HG02623 (cell line): ENCODE measurements at regions not wholly inside any gene's neighbourhood (a gene's known extent, or its start where the extent isn't known, plus 50 kb on each side); places are given as distances from the start of the nearest gene placed in this dataset.
"Not testable (repeated sequence)": the region's sequence is repeated elsewhere in the genome, so short reads cannot be mapped to it uniquely, and the experiment has no call there.

Experiments used
- ATAC-seq: cut with Tn5 transposase; IDR thresholded peaks from one replicate; pipeline ENCODE4 v1.9.1; 2021; ENCODE audit warnings: moderate library complexity; ENCODE audit not compliant: unreplicated experiment

DNA sequence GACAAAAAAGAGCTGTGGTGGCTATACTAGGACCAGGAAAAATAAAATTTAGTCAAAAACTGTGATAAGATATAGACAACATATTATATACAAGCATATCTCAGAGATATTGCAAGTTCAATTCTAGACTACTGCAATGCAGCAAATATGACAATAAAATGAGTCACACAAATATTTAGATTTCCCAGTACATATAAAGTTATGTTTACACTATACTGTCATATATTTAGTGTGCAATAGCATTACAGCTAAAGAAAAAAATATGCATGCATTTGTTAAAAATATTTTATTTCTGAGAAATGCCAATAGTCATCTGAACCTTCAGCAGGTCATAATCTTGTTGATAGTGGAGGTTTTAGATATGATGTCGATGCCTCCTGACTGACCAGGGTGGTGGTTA is 72.1 kb downstream of the AKR1C4 start:
- no peak for ATAC-seq

DNA sequence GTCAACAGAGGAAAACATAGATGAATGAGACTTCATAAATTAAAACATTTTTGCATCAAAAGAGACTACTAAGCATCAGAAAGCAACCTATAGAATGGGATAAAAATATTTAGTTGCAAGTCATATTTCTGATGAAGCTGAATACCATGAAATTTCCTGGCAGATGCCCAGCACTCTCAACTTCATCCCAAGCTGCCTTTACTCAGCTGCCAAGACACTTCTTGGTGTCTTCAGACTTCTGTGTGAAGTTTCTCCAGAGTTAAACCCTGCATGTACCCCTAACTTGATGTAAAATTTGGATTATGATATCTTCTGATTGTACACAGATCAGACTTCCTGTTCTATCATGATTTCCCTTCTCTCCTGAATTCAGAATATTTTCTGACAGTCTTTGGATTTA is 73.2 kb downstream of the AKR1C4 start:
- no peak for ATAC-seq

DNA sequence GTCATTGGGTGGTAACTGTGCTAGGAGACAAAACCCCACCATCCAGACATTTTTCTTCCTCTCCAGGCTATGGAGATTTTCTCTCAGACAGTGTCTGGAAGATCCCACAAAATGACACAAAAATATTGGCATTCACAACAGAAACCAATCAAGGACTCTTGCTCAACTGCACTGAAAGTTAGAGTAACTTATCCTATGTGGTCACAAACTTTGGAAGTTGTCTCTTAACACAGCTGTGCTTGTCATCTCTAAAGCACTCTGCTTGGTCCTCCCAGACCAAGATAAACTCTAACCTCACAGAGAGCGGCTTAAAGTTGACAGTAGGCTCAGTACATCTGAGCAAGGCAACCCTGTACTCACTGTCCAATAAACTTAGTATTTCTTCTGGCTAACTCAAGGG is 74.9 kb downstream of the AKR1C4 start:
- no peak for ATAC-seq

DNA sequence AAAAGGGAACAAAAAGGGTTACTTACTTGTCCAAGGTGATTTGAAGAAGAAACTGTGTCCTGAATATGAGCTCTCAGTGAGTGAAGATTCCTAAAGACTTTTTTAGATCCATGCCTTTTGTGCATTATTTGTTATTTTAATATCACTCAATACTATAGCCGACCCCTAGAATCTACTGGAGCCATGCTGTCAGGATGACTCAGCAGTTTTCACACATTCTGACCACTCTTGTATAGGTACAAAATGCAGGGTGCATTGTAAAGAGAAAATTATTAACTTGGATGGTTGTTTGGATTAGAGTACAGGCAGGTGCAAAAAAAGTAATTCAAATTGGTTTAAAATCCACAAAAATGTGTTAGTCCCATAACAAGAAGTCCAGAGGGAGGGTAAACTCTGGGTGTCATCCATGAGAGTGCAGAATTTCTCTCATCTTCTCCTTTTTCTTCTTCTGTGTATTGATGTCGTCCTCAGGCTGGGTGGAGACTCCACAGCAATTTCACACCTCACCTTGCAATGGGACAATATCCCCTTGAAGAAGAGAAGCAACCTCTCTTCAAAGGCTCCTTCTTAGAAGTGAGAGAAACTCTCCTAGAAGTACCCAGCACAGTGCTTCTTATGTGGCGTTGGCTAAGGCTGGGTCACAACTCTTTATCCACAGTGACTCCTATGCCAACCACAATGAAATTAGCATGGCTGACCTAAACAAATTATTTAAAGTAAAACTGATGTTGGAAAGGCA is 75.6 kb downstream of the AKR1C4 start:
- ATAC-seq, result no peak

GRCh38 chr10:5274795-5275194 is 78.2 kb downstream of the AKR1C4 start:
- ATAC-seq, result no peak

DNA sequence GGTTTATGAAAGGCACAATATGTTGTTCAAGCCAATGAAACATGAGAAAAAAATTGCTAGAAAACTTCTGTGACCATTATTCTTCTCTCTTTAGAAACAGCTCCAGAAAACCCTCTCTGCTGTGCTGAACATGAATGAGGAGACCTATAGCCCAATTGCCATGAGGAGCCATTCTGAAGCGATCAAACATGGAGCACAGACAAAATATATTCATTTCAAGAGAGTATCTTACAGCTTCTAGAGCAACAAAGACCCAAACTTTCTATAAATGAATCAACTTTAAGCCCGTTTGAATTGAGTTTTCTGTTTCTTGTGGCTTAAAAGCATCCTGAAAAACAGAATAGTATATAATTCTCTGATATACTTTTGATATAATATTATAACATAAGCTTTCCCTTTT is 83.4 kb upstream of the UCN3 start:
- ATAC-seq, result no peak

GRCh38 chr10:5282137-5282536 is 82.6 kb upstream of the UCN3 start:
- ATAC-seq, result no peak

DNA sequence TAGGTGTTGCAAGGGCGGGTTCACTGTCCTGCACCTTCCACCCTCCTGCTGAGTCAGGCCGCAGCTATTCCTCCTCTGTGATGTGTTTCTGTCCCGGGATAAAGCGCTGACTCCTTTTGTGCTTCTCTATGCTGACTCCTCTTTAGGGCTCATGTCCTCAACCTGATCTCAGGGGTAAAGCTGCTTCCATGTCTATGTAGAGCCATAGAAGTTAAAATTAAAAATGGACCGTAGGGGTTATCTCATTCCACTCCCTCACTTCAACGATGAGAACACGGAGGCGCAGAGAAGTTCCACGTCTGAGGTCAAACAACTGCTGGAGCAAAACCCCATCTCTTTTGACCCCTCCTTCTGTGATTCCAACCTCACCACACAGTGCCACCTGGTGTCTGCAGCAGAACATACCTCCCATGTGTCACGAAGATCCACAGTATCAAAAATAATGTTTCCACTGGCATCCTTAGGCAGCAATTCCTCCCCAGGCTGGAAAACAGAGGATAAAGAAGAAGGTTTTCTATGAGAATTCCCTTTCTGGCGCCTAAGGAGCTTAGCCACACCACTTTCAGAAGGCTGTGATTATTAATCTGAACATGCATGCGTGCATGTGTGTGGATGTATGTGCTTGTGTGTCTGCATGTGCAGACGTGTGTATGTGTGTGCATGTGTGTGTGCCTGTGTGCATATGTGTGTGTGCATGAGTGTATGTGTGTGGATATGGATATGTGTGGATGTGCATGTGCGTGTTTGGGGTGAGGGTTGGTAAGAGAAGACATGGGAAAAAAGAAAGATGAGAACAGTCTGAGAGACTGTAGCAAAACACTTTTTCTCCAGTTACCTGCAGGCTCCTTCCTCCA is 81.2 kb upstream of the UCN3 start:
- ATAC-seq, result peak; percentile 88

- ATAC-seq, result no peak
These were observed 80.3 kb upstream of the UCN3 start for GRCh38 chr10:5284311-5285057.

GRCh38 chr10:5285186-5285585 is 79.6 kb upstream of the UCN3 start:
- ATAC-seq, result no peak

- no peak for ATAC-seq
These were observed 76.4 kb upstream of the UCN3 start for GRCh38 chr10:5288359-5288758.

- ATAC-seq, result not testable (repeated sequence)
These were observed 75.5 kb upstream of the UCN3 start for GRCh38 chr10:5289228-5289627.

DNA sequence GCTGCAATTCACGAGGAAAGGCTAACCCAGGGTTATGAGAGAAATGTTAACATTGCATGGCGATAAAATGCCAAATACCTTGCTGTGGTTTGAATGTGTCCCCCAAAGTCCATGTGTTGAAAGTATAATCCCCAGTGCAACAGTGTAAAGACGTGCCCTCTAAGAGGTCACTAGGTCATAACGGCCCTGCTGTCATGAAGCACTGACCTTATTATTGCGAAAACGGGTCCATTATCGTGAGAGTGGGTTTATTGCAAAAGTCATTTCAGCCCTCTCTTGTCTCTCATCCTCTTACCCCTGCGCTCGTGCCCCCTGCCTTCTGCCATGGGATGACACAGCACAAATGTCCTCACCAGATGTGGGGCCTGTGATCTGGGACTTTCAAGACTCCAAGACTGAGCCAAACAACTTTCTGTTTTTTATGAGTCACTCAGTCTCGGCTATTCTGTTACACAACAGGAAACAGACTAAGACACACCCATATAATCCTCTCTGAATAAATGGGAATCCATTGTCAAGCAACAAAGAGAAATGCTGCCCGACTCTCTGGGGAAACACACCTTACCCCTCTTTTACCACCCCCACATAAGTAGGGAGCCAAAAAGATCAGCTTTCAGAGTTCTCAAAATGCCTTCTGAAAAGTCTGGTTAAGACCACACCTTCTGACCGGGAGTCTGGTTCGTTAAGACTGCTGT is 73.1 kb upstream of the UCN3 start:
- no peak for ATAC-seq

GRCh38 chr10:5292196-5292735 is 72.5 kb upstream of the UCN3 start:
- ATAC-seq, result no peak

DNA sequence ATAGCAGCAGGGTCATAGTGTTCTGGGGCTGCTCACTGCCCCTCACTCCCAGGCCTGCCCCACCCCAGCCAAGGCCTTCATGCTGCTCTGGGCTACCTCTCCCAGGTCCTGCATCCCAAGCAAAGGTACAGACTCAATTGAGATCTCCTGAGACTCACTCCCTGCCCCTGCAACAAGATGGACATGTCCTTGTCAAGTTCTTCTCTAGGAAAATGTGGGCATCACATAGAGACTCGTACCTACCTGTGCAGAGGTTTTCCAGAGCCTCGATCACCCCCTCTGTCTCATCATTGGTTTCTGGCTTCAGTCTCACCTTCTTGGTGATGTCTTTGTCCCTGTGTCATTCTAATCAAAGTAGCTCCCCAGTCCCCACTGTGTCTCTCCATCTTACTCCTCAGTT is 71.8 kb upstream of the UCN3 start:
- ATAC-seq, result not testable (repeated sequence)

- no peak for ATAC-seq
These were observed 70.8 kb upstream of the UCN3 start for GRCh38 chr10:5293691-5294550.

DNA sequence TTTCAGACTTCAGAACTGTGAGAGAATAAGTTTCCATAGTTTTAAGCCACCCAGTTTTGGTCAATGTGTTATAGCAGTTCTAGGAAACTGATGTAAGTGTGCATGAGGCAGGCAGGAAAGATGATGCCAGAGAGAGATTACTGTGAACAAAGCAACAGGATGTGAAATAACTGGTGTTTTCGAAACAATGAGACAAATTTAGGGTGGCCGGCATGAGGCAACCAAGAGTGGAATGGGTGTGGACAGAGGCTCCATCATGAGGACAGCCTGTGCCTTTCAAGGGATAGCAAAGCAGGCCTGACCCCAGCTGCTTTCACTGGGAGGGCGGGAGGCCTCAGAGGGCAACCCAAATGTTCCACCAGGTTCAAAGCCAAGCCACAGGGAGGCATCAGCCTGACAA is 67.3 kb upstream of the UCN3 start:
- ATAC-seq, result no peak

GRCh38 chr10:5297996-5298395 is 66.8 kb upstream of the UCN3 start:
- ATAC-seq, result no peak

GRCh38 chr10:5299950-5300349 is 64.8 kb upstream of the UCN3 start:
- no peak for ATAC-seq

- ATAC-seq, result no peak
These were observed 61.3 kb upstream of the UCN3 start for GRCh38 chr10:5303504-5303903.
